Keratinocyte (primary cell): ENCODE measurements at regions not wholly inside any gene's neighbourhood (a gene's known extent, or its start where the extent isn't known, plus 50 kb on each side); places are given as distances from the start of the nearest gene placed in this dataset.

ENCODE experiments used
- DNase-seq: peaks from one replicate; pipeline ENCODE4 v3.0.0-alpha.2; 2011; ENCODE audit warnings: low read depth, missing footprints, low spot score
- FAIRE-seq: peaks from 2 replicates; lab custom pipeline; 2011; peaks lifted over from hg19 to GRCh38; lab: Jason Lieb, UNC
- H2AFZ ChIP-seq: 2 replicates; pipeline ENCODE4 v1.6.0; 2012; ENCODE audit warnings: low read length, control low read depth, inconsistent platforms; ENCODE audit not compliant: control insufficient read depth
- H3K27ac ChIP-seq: 2 replicates; pipeline ENCODE4 v1.5.1; 2011; ENCODE audit warnings: low read length; ENCODE audit not compliant: control insufficient read depth, insufficient read depth
- H3K27me3 ChIP-seq: 3 replicates; pipeline ENCODE4 v1.6.0; 2011; ENCODE audit warnings: low read length; ENCODE audit not compliant: control insufficient read depth, insufficient read depth; ENCODE audit errors: extremely low read depth
- H3K36me3 ChIP-seq, 2 experiments: 2 replicates in 1 of 2; 3 replicates in 1 of 2; pipeline ENCODE4 v1.5.1; 2011; ENCODE audit warnings: low read length in 2 of 2, mild to moderate bottlenecking in 1 of 2; ENCODE audit not compliant: control insufficient read depth in 2 of 2, insufficient read depth in 2 of 2; ENCODE audit errors: extremely low read depth in 1 of 2
- H3K4me1 ChIP-seq: 3 replicates; pipeline ENCODE4 v1.5.1; 2011; ENCODE audit warnings: low read length; ENCODE audit not compliant: control insufficient read depth, insufficient read depth; ENCODE audit errors: extremely low read depth
- H3K4me2 ChIP-seq: 3 replicates; pipeline ENCODE4 v1.6.0; 2011; ENCODE audit warnings: low read depth, low read length; ENCODE audit not compliant: control insufficient read depth, insufficient read depth; ENCODE audit errors: extremely low read depth
- H3K4me3 ChIP-seq, 3 experiments: fragments of 200-600 bp in 1 of 3; sonication (generic) in 1 of 3; 2 replicates in 2 of 3; 3 replicates in 1 of 3; pipeline ENCODE4 v1.5.1; 2011 to 2016; ENCODE audit warnings: low read length in 3 of 3, mild to moderate bottlenecking in 3 of 3, control low read depth in 2 of 3, inconsistent platforms in 1 of 3, low read depth in 1 of 3, mixed read lengths in 1 of 3, mixed run types in 1 of 3, moderate library complexity in 1 of 3; ENCODE audit not compliant: control insufficient read depth in 2 of 3, insufficient read depth in 2 of 3; ENCODE audit errors: extremely low read depth in 1 of 3
- H3K79me2 ChIP-seq: 2 replicates; pipeline ENCODE4 v1.6.0; 2012; ENCODE audit warnings: low read length; ENCODE audit not compliant: control insufficient read depth, insufficient read depth
- H3K9ac ChIP-seq: 3 replicates; pipeline ENCODE4 v1.6.0; 2011; ENCODE audit warnings: low read length; ENCODE audit not compliant: control insufficient read depth, insufficient read depth; ENCODE audit errors: extremely low read depth
- H3K9me1 ChIP-seq: 3 replicates; pipeline ENCODE4 v1.6.0; 2011; ENCODE audit warnings: low read length; ENCODE audit not compliant: control insufficient read depth, insufficient read depth; ENCODE audit errors: extremely low read depth
- H3K9me3 ChIP-seq: 2 replicates; pipeline ENCODE4 v1.5.1; 2012; ENCODE audit warnings: low read depth, low read length; ENCODE audit not compliant: control insufficient read depth
- H4K20me1 ChIP-seq: 3 replicates; pipeline ENCODE4 v1.6.0; 2011; ENCODE audit warnings: low read length; ENCODE audit not compliant: control insufficient read depth, insufficient read depth; ENCODE audit errors: extremely low read depth
- CTCF ChIP-seq, 3 experiments: IDR thresholded peaks in 1 of 3; conservative IDR thresholded peaks in 1 of 3; optimal IDR thresholded peaks in 1 of 3; 2 replicates in 2 of 3; 3 replicates in 1 of 3; pipeline versions ENCODE3 to v1.5.1; 2011; ENCODE audit warnings: low read length in 3 of 3, mild to moderate bottlenecking in 3 of 3, moderate library complexity in 2 of 3, control low read depth in 1 of 3, inconsistent platforms in 1 of 3; ENCODE audit not compliant: insufficient read depth in 2 of 3; ENCODE audit errors: extremely low read depth in 1 of 3
- EZH2 ChIP-seq: IDR thresholded peaks from one replicate; pipeline ENCODE4 v1.6.1; 2012; ENCODE audit warnings: inconsistent platforms, mild to moderate bottlenecking, low read length, moderate library complexity
- dilution Hi-C: fragments of 300-500 bp; cut with MboI; formaldehyde crosslinking; loops from one replicate; pipeline ENCODE4 v1.7.0; 2020; ENCODE audit warnings: low sequenced_read_pairs; ENCODE audit not compliant: extremely low pct_ligation_motif_present

- TF ChIP-seq EZH2 (no peak), CTCF (optimal IDR thresholded peaks at IDR 0.05 in 1 of 3, IDR thresholded peaks at IDR 0.05 in 1 of 3, conservative IDR thresholded peaks at IDR 0.05 in 1 of 3; ENCODE audit: extremely low read depth in 1 of 3, insufficient read depth in 2 of 3, low read length in 3 of 3) (no peak)
- FAIRE-seq (no peak), DNase-seq (no peak)
- Histone ChIP-seq H3K9me3 (no peaks in the 10 kb centered on the region), H3K4me1 (no peaks in the 10 kb centered on the region), H3K27ac (no peak overlapping the region), H3K9me1 (no peaks in the 10 kb centered on the region), H4K20me1 (no peaks in the 10 kb centered on the region), H3K9ac (no peak overlapping the region), H3K4me3 (no peak overlapping the region), H3K79me2 (no peaks in the 10 kb centered on the region), H3K27me3 (no peaks in the 10 kb centered on the region), H2AFZ (no peak overlapping the region), H3K4me2 (no peak overlapping the region), H3K36me3 (no peaks in the 10 kb centered on the region)
- dilution Hi-C loops, result no loop called here
Observed at GRCh38 chr2:31813016-31813415, 197.8 kb downstream of the MEMO1 start.

GRCh38 chr2:31812051-31812798 is 198.6 kb downstream of the MEMO1 start:
- dilution Hi-C loops, result no loop called here
- Histone ChIP-seq H4K20me1 (no peaks in the 10 kb centered on the region), H3K9me3 (no peaks in the 10 kb centered on the region), H3K9ac (no peak overlapping the region), H3K27ac (no peak overlapping the region), H3K4me3 (no peak overlapping the region), H3K79me2 (no peaks in the 10 kb centered on the region), H2AFZ (no peak overlapping the region), H3K4me1 (no peaks in the 10 kb centered on the region), H3K27me3 (no peaks in the 10 kb centered on the region), H3K9me1 (no peaks in the 10 kb centered on the region), H3K4me2 (no peak overlapping the region), H3K36me3 (no peaks in the 10 kb centered on the region)
- DNase-seq (no peak), FAIRE-seq (no peak)
- TF ChIP-seq EZH2 (no peak), CTCF (optimal IDR thresholded peaks at IDR 0.05 in 1 of 3, IDR thresholded peaks at IDR 0.05 in 1 of 3, conservative IDR thresholded peaks at IDR 0.05 in 1 of 3; ENCODE audit: extremely low read depth in 1 of 3, insufficient read depth in 2 of 3, low read length in 3 of 3) (no peak)
